Caco-2 (cell line): ENCODE measurements at regions not wholly inside any gene's neighbourhood (a gene's known extent, or its start where the extent isn't known, plus 50 kb on each side); places are given as distances from the start of the nearest gene placed in this dataset.

ENCODE experiments used
- BruUV-seq: library from RNA; stranded (reverse); fragments of 400-500 nt; replicated peaks from 2 replicates; lab custom pipeline; 2021; lab: Mats Ljungman, UMichigan
- CTCF ChIA-PET: fragments of 300-600 bp; sonication (Branson Sonifier 250); formaldehyde crosslinking; loops from one replicate; lab custom pipeline; 2022; ENCODE audit warnings: antibody characterized with exemption; lab: Charles Lee
- POLR2A ChIA-PET: fragments of 300-600 bp; sonication (Branson Sonifier 250); formaldehyde crosslinking; loops from one replicate; lab custom pipeline; 2022; ENCODE audit warnings: antibody characterized with exemption; lab: Charles Lee
- DNase-seq, 2 experiments: peaks; one replicate each; pipeline versions ENCODE4 v3.0.0 to v3.0.0-alpha.2; 2020 to 2022
- H3K27me3 ChIP-seq: replicated peaks from 2 replicates; pipeline ENCODE4 v1.6.0; 2011; ENCODE audit warnings: low read length; ENCODE audit not compliant: control insufficient read depth, insufficient read depth
- H3K36me3 ChIP-seq: 2 replicates; pipeline ENCODE4 v1.5.1; 2011; ENCODE audit warnings: low read length; ENCODE audit not compliant: control insufficient read depth, insufficient read depth
- H3K4me1 ChIP-seq: fragments of 250-450 bp; sonication (Bioruptor Pico); 2 replicates; pipeline ENCODE4 v1.5.1; 2020; ENCODE audit warnings: mild to moderate bottlenecking
- H3K4me3 ChIP-seq: 2 replicates; pipeline ENCODE4 v1.5.1; 2011; ENCODE audit warnings: low read depth, mild to moderate bottlenecking, control low read depth, low read length
- H3K9me3 ChIP-seq: fragments of 250-450 bp; sonication (Bioruptor Pico); 2 replicates; pipeline ENCODE4 v1.5.1; 2020; ENCODE audit warnings: mild to moderate bottlenecking, moderate library complexity
- H3K27ac Mint-ChIP-seq: one replicate; pipeline ENCODE4 v1.8.0; 2022; ENCODE audit warnings: mixed read lengths; ENCODE audit not compliant: unreplicated experiment
- H3K27me3 Mint-ChIP-seq: one replicate; pipeline ENCODE4 v1.8.0; 2022; ENCODE audit warnings: mixed read lengths; ENCODE audit not compliant: insufficient read depth, unreplicated experiment
- H3K36me3 Mint-ChIP-seq: one replicate; pipeline ENCODE4 v1.8.0; 2022; ENCODE audit warnings: mild to moderate bottlenecking, mixed read lengths; ENCODE audit not compliant: insufficient read depth, unreplicated experiment
- H3K4me1 Mint-ChIP-seq: one replicate; pipeline ENCODE4 v1.8.0; 2022; ENCODE audit warnings: low read depth, mixed read lengths; ENCODE audit not compliant: unreplicated experiment
- H3K4me3 Mint-ChIP-seq: one replicate; pipeline ENCODE4 v1.8.0; 2022; ENCODE audit warnings: mild to moderate bottlenecking, moderate library complexity, mixed read lengths; ENCODE audit not compliant: unreplicated experiment
- H3K9me3 Mint-ChIP-seq: one replicate; pipeline ENCODE4 v1.8.0; 2022; ENCODE audit warnings: mixed read lengths; ENCODE audit not compliant: unreplicated experiment
- CTCF ChIP-seq, 2 experiments: fragments of 200-600 bp in 1 of 2; IDR thresholded peaks; 1 replicate in 1 of 2; 2 replicates in 1 of 2; pipeline versions ENCODE4 v1.5.1 to v1.8.0; 2011 to 2022; ENCODE audit warnings: antibody characterized with exemption in 1 of 2, control low read depth in 1 of 2, inconsistent platforms in 1 of 2, low read depth in 1 of 2, low read length in 1 of 2, mild to moderate bottlenecking in 1 of 2, moderate library complexity in 1 of 2; ENCODE audit not compliant: insufficient read depth in 1 of 2, severe bottlenecking in 1 of 2, unreplicated experiment in 1 of 2
- intact Hi-C: fragments of 100-400 bp; cut with micrococcal nuclease; formaldehyde crosslinking; loops from one replicate; pipeline ENCODE4 v1.10.0; 2022; ENCODE audit not compliant: unreplicated experiment

- no peak for DNase-seq
- Histone ChIP-seq H3K9me3 (no peaks in the 10 kb centered on the region), H3K4me3 (no peak overlapping the region), H3K27me3 (no peaks in the 10 kb centered on the region), H3K4me1 (peaks cover 18% of the 10 kb centered on the region), H3K36me3 (no peaks in the 10 kb centered on the region)
- no peaks in the 10 kb centered on the region for H3K9me3 Mint-ChIP-seq
- no peaks in the 10 kb centered on the region for H3K27me3 Mint-ChIP-seq
- no peak for TF ChIP-seq CTCF (IDR thresholded peaks at IDR 0.05; ENCODE audit: insufficient read depth in 1 of 2, low read depth in 1 of 2, low read length in 1 of 2, severe bottlenecking in 1 of 2, unreplicated experiment in 1 of 2)
- POLR2A ChIA-PET: interaction anchor here (0.9 kb wide), 1 partner anchor 123 kb away, joined by 8 read pairs; no protein-coding TSS in a partner anchor
- peaks cover 4% of the 10 kb centered on the region for H3K36me3 Mint-ChIP-seq
- no TSS peak for BruUV-seq
- H3K4me3 Mint-ChIP-seq: no peak overlapping the region
- H3K27ac Mint-ChIP-seq: no peak overlapping the region
- CTCF ChIA-PET: no interaction called here
- intact Hi-C loops: no loop called here
- H3K4me1 Mint-ChIP-seq: peaks cover 10% of the 10 kb centered on the region
Observed at GRCh38 chr13:44693156-44693764, 117.1 kb upstream of the TSC22D1 start.

- Histone ChIP-seq H3K27me3 (no peaks in the 10 kb centered on the region), H3K36me3 (no peaks in the 10 kb centered on the region), H3K4me1 (peaks cover 20% of the 10 kb centered on the region), H3K4me3 (no peak overlapping the region), H3K9me3 (no peaks in the 10 kb centered on the region)
- DNase-seq: peak; percentile 33 to 64
- H3K27ac Mint-ChIP-seq: no peak overlapping the region
- POLR2A ChIA-PET: interaction anchor here (0.5 to 0.9 kb wide), 2 partner anchors 122 to 136 kb away, joined by 4 to 8 read pairs; no protein-coding TSS in a partner anchor
- no peaks in the 10 kb centered on the region for H3K27me3 Mint-ChIP-seq
- H3K36me3 Mint-ChIP-seq: peaks cover 4% of the 10 kb centered on the region
- no peak overlapping the region for H3K4me3 Mint-ChIP-seq
- TSS peak; percentile 63 for BruUV-seq
- CTCF ChIA-PET: no interaction called here
- H3K9me3 Mint-ChIP-seq: no peaks in the 10 kb centered on the region
- no peak for TF ChIP-seq CTCF (IDR thresholded peaks at IDR 0.05; ENCODE audit: insufficient read depth in 1 of 2, low read depth in 1 of 2, low read length in 1 of 2, severe bottlenecking in 1 of 2, unreplicated experiment in 1 of 2)
- intact Hi-C loops: no loop called here
- peaks cover 13% of the 10 kb centered on the region for H3K4me1 Mint-ChIP-seq
Observed at GRCh38 chr13:44692173-44692713, 116.1 kb upstream of the TSC22D1 start.

DNA sequence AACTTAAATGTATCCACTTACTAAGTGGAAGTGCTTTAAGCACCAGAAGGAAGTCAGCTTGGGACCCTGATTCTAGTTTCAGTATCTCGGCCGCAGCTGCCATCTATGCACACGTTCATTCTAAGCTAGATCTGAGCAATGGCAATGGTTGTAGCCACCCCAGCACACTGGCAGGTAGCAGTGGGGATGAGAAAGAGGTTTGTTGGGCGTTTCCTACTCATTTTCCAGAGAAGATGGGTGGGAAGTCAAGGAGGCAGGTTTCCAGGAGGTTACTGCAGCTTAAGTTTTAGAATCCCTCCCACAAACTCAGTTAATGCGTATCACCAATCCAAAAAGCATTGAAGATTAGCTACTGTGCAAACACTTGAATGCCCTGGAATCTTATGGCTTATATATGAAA is 114.2 kb upstream of the TSC22D1 start:
- Mint-ChIP-seq H3K4me3 (no peak overlapping the region), H3K4me1 (peaks cover 13% of the 10 kb centered on the region), H3K27ac (no peak overlapping the region), H3K9me3 (peaks cover 13% of the 10 kb centered on the region), H3K36me3 (peaks cover 4% of the 10 kb centered on the region), H3K27me3 (no peaks in the 10 kb centered on the region)
- CTCF ChIA-PET: no interaction called here
- intact Hi-C loops: no loop called here
- peaks cover 20% of the 10 kb centered on the region for H3K4me1 ChIP-seq
- BruUV-seq: no TSS peak
- no peak for TF ChIP-seq CTCF (IDR thresholded peaks at IDR 0.05; ENCODE audit: insufficient read depth in 1 of 2, low read depth in 1 of 2, low read length in 1 of 2, severe bottlenecking in 1 of 2, unreplicated experiment in 1 of 2)
- no peaks in the 10 kb centered on the region for H3K27me3 ChIP-seq
- no peak for DNase-seq
- POLR2A ChIA-PET: no interaction called here
- H3K9me3 ChIP-seq: no peaks in the 10 kb centered on the region
- H3K36me3 ChIP-seq: no peaks in the 10 kb centered on the region
- H3K4me3 ChIP-seq: no peak overlapping the region
